Esophagus squamous epithelium (tissue), 5 donors: ENCODE measurements at regions not wholly inside any gene's neighbourhood (a gene's known extent, or its start where the extent isn't known, plus 50 kb on each side); places are given as distances from the start of the nearest gene placed in this dataset.

ENCODE experiments used
- DNase-seq: peaks from one replicate; lab custom pipeline; 2025; lab: John Stamatoyannopoulos, UW
- H3K27ac ChIP-seq, 4 donors: fragments of 200-600 bp; sonication (generic); one replicate each; pipeline ENCODE4 v1.5.1; 2016 to 2019; ENCODE audit warnings: mild to moderate bottlenecking in 1 of 4
- H3K27me3 ChIP-seq, 4 donors: fragments of 200-600 bp; sonication (generic); 1 replicate in 3 of 4; 2 replicates in 1 of 4; pipeline versions ENCODE4 v1.5.1 to v1.6.0; 2017 to 2021; ENCODE audit warnings: antibody characterized with exemption in 1 of 4
- H3K36me3 ChIP-seq, 3 donors: fragments of 200-600 bp; sonication (generic); one replicate each; pipeline ENCODE4 v1.5.1; 2016 to 2019
- H3K4me1 ChIP-seq, 3 donors: fragments of 200-600 bp; sonication (generic); one replicate each; pipeline ENCODE4 v1.5.1; 2017 to 2019
- H3K4me3 ChIP-seq, 4 donors: fragments of 200-600 bp; sonication (generic); 1 replicate in 3 of 4; 2 replicates in 1 of 4; pipeline ENCODE4 v1.5.1; 2016 to 2019; ENCODE audit warnings: mild to moderate bottlenecking in 2 of 4, moderate library complexity in 1 of 4
- H3K9me3 ChIP-seq, 3 donors: fragments of 200-600 bp; sonication (generic); one replicate each; pipeline ENCODE4 v1.5.1; 2016 to 2019
- CTCF ChIP-seq, 6 experiments: fragments of 450-650 bp in 4 of 6; fragments of 200-600 bp in 2 of 6; sonication (generic) in 2 of 6; IDR thresholded peaks; one replicate each; pipeline ENCODE4 v1.5.1; 2016 to 2019; ENCODE audit warnings: antibody characterized with exemption in 6 of 6, mild to moderate bottlenecking in 4 of 6, moderate library complexity in 4 of 6
- POLR2A ChIP-seq, 4 donors: fragments of 450-650 bp; IDR thresholded peaks; one replicate each; pipeline ENCODE4 v1.6.1; 2017; ENCODE audit warnings: antibody characterized with exemption in 4 of 4, mild to moderate bottlenecking in 4 of 4, moderate library complexity in 3 of 4
- WGBS, 2 donors: methylation state at CpG; one replicate each; pipeline ENCODE4 v1.1.5; 2018; 5-methylcytosine and 5-hydroxymethylcytosine counted together
- intact Hi-C: fragments of 100-400 bp; cut with DNase I; formaldehyde crosslinking; loops from one replicate; pipeline ENCODE4 v1.15.0; 2022
- donor health status: DM: yes; HTN: yes; CAD: no.

- no peak for DNase-seq
These were observed 277.3 kb upstream of the FAT3 start for GRCh38 chr11:91947215-91947820.

GRCh38 chr11:91946397-91946951, 278.1 kb upstream of the FAT3 start:
- intact Hi-C loops: no loop called here
- no peak overlapping the region for H3K4me3 ChIP-seq
- H3K36me3 ChIP-seq: no peaks in the 10 kb centered on the region
- DNase-seq: no peak
- H3K4me1 ChIP-seq: peaks cover 0 to 18% (median 9%) of the 10 kb centered on the region in 3 donors
- no peaks in the 10 kb centered on the region for H3K27me3 ChIP-seq
- 25 to 26% methylated on average over 1 of the region's 1 CpG for WGBS, 2 donors
- H3K9me3 ChIP-seq: no peaks in the 10 kb centered on the region
- TF ChIP-seq CTCF (IDR thresholded peaks at IDR 0.05): no peak
- TF ChIP-seq POLR2A (IDR thresholded peaks at IDR 0.05): no peak
- peak overlapping the region in 1 of 4 donors; percentile 30 for H3K27ac ChIP-seq

More at GRCh38 chr11:91947215-91947820, 277.3 kb upstream of the FAT3 start:
- Histone ChIP-seq H3K4me3 (no peak overlapping the region), H3K4me1 (peaks cover 0 to 18% (median 9%) of the 10 kb centered on the region in 3 donors), H3K27ac (peak overlapping the region in 2 of 4 donors; percentile 23 to 31), H3K27me3 (no peaks in the 10 kb centered on the region), H3K36me3 (no peaks in the 10 kb centered on the region), H3K9me3 (no peaks in the 10 kb centered on the region)
- 0% methylated on average over 2 of the region's 2 CpGs for WGBS, 2 donors
- intact Hi-C loops: no loop called here
- no peak for TF ChIP-seq CTCF (IDR thresholded peaks at IDR 0.05)
- TF ChIP-seq POLR2A (IDR thresholded peaks at IDR 0.05): no peak

DNA sequence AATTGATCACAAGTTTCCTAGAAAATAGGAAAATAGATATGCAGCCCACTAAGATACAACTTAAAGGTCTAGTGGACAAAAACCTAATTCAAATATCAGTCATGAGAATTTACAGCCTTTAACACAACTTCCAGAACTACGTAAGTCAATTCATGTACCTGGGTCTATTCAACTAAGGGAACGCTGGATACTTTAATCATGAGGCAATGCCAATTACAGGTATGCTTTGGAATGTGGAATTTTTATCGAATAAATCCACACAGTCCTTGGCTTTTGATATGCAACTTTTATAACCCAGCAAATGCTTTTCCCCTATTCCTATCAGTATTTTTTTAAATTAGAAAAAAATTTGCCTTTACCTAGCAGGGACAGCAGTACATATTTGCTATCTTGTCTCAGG, 289.5 kb upstream of the FAT3 start:
- Histone ChIP-seq H3K27ac (no peak overlapping the region), H3K9me3 (no peaks in the 10 kb centered on the region), H3K4me1 (no peaks in the 10 kb centered on the region), H3K4me3 (no peak overlapping the region), H3K27me3 (no peaks in the 10 kb centered on the region), H3K36me3 (no peaks in the 10 kb centered on the region)
- intact Hi-C loops: no loop called here
- DNase-seq: no peak
- no peak for TF ChIP-seq CTCF (IDR thresholded peaks at IDR 0.05)
- TF ChIP-seq POLR2A (IDR thresholded peaks at IDR 0.05): no peak
- WGBS, 2 donors: 85 to 87% methylated on average over 3 of the region's 3 CpGs

- intact Hi-C loops: no loop called here
- no peaks in the 10 kb centered on the region for H3K4me1 ChIP-seq
- WGBS, 2 donors: 36 to 69% methylated on average over 5 to 10 of the region's 11 CpGs
- H3K4me3 ChIP-seq: no peak overlapping the region
- no peaks in the 10 kb centered on the region for H3K27me3 ChIP-seq
- H3K36me3 ChIP-seq: no peaks in the 10 kb centered on the region
- no peak overlapping the region for H3K27ac ChIP-seq
- H3K9me3 ChIP-seq: no peaks in the 10 kb centered on the region
- no peak for DNase-seq
- TF ChIP-seq POLR2A (IDR thresholded peaks at IDR 0.05) (no peak), CTCF (IDR thresholded peaks at IDR 0.05) (no peak)
These were observed 292.3 kb upstream of the FAT3 start for GRCh38 chr11:91932151-91932821.

DNA sequence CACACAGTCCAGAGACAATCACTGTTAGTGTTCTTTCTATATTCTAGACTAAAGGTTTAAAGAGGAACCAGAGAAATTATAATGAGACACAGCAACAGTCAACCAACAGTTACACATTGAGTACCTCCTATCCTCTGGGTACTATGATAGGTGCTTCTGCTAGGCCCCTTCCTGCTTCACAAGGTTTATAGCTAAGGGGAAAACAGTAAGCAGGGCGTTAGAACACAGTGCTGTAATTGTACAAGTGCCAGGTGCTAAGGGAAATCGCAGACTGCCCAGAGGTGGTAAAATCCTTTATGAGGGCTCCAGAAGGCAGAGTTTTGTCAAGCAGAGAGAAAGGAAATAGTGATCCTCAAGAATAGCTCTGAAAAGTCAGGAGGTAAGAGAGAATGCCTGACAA, 297.2 kb upstream of the FAT3 start:
- intact Hi-C loops: no loop called here

More for the DNA sequence above, 297.2 kb upstream of the FAT3 start:
- Histone ChIP-seq H3K9me3 (no peaks in the 10 kb centered on the region), H3K36me3 (no peaks in the 10 kb centered on the region), H3K27ac (no peak overlapping the region), H3K4me1 (no peaks in the 10 kb centered on the region), H3K4me3 (no peak overlapping the region), H3K27me3 (no peaks in the 10 kb centered on the region)
- TF ChIP-seq POLR2A (IDR thresholded peaks at IDR 0.05): no peak
- no peak for TF ChIP-seq CTCF (IDR thresholded peaks at IDR 0.05)
- no peak for DNase-seq
- WGBS, 2 donors: 50 to 55% methylated on average over 2 of the region's 2 CpGs
